Stomach (tissue), 4 donors: ENCODE measurements at regions not wholly inside any gene's neighbourhood (a gene's known extent, or its start where the extent isn't known, plus 50 kb on each side); places are given as distances from the start of the nearest gene placed in this dataset.

Source experiments
- EP300 ChIP-seq: sonication (generic); formaldehyde crosslinking; IDR thresholded peaks from one replicate; pipeline ENCODE4 v1.6.1; 2017; ENCODE audit warnings: antibody characterized with exemption
- POLR2A ChIP-seq, 4 donors: fragments of 450-650 bp; IDR thresholded peaks; one replicate each; pipeline ENCODE4 v1.6.1; 2016; ENCODE audit warnings: antibody characterized with exemption in 4 of 4, control low read depth in 2 of 4, mild to moderate bottlenecking in 1 of 4, moderate library complexity in 1 of 4
- POLR2AphosphoS5 ChIP-seq, 3 donors: sonication (generic); formaldehyde crosslinking; IDR thresholded peaks; one replicate each; pipeline ENCODE4 v1.6.1; 2016; ENCODE audit warnings: antibody characterized with exemption in 3 of 3
- TF ChIP-seq, protein P1 (sequence below), 7 experiments: fragments of 450-650 bp in 4 of 7; fragments of 200-600 bp in 3 of 7; sonication (generic) in 3 of 7; IDR thresholded peaks; one replicate each; pipeline ENCODE4 v1.5.1; 2016 to 2019; ENCODE audit warnings: antibody characterized with exemption in 7 of 7, control low read depth in 2 of 7, mild to moderate bottlenecking in 1 of 7

DNA sequence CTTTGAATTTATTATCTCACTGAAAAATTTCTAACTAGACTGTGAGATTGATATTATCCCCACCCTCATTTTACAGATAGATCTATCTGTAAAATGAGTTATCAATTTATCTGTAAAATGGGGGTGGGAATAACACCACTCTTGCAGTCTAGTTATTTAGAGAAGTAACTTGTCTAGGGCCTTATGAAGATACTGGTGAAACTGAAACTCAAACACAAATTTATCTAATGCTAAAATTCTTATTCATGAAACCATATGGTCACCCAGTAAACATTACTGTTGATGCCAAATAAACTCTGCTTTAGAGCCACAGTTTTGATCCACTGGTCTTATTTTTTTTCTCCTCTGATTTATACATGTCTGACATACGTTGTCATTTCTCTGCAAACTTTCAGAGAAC, 52.1 kb upstream of the SMIM36 start:
- TF ChIP-seq POLR2A (IDR thresholded peaks at IDR 0.05) (no peak), EP300 (no peak), POLR2AphosphoS5 (IDR thresholded peaks at IDR 0.05) (no peak)
- TF ChIP-seq, protein P1, sequence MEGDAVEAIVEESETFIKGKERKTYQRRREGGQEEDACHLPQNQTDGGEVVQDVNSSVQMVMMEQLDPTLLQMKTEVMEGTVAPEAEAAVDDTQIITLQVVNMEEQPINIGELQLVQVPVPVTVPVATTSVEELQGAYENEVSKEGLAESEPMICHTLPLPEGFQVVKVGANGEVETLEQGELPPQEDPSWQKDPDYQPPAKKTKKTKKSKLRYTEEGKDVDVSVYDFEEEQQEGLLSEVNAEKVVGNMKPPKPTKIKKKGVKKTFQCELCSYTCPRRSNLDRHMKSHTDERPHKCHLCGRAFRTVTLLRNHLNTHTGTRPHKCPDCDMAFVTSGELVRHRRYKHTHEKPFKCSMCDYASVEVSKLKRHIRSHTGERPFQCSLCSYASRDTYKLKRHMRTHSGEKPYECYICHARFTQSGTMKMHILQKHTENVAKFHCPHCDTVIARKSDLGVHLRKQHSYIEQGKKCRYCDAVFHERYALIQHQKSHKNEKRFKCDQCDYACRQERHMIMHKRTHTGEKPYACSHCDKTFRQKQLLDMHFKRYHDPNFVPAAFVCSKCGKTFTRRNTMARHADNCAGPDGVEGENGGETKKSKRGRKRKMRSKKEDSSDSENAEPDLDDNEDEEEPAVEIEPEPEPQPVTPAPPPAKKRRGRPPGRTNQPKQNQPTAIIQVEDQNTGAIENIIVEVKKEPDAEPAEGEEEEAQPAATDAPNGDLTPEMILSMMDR (IDR thresholded peaks at IDR 0.05), result no peak
